ENCODE measurements at regions not wholly inside any gene's neighbourhood (a gene's known extent, or its start where the extent isn't known, plus 50 kb on each side); places are given as distances from the start of the nearest gene placed in this dataset.

DNA sequence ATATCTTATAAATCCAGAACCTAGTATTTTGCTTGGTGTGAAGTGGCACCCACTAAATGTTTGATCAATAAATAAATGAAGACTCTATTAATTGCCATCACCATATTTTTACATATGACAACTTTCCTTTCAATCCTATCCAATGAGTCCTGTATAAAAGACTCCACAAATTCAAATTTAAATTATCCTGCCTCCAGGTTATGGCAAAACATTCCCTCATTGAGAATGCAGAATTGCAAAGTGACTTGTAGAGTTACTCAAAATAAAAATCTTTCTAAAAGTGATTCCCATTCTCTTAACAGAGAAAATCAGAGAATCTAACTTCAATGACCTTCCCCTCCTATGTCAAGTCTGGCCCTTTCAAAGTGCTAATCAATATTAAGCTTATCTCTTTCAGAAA is 236.8 kb downstream of the GRB14 start:
- ChIA-PET POLR2A (no interaction called here), CTCF (interaction anchor here (0.6 to 1.1 kb wide), 3 partner anchors 10 to 45 kb away, joined by 3 read pairs; no protein-coding TSS in a partner anchor)
- BruUV-seq (replicated peaks), result no TSS peak
- Histone ChIP-seq H3K4me2 (ENCODE audit: insufficient read depth, low read length) (no peak overlapping the region), H3K36me3 (ENCODE audit: control insufficient read depth in 2 of 2, extremely low read depth in 1 of 2, insufficient read depth in 2 of 2, low read length in 2 of 2) (no peaks in the 10 kb centered on the region), H3K9ac (replicated peaks; ENCODE audit: extremely low read depth, insufficient read depth, low read length) (no peak overlapping the region), H4K20me1 (replicated peaks; ENCODE audit: control insufficient read depth, extremely low read depth, insufficient read depth, low read length) (no peaks in the 10 kb centered on the region), H3K4me1 (ENCODE audit: control insufficient read depth, extremely low read depth, insufficient read depth, low read length) (peaks cover 12% of the 10 kb centered on the region), H3K9me1 (replicated peaks; ENCODE audit: control insufficient read depth, extremely low read depth, insufficient read depth, low read length) (no peaks in the 10 kb centered on the region), H2AFZ (ENCODE audit: low read depth, low read length) (no peak overlapping the region), H3K4me3 (replicated peaks in 1 of 3; ENCODE audit: insufficient read depth in 1 of 3, low read depth in 1 of 3, low read length in 3 of 3) (no peak overlapping the region), H3K79me2 (ENCODE audit: control insufficient read depth, insufficient read depth, low read length) (no peaks in the 10 kb centered on the region), H3K27me3 (ENCODE audit: control insufficient read depth in 2 of 2, insufficient read depth in 2 of 2, low read length in 2 of 2) (peaks cover 0 to 2% of the 10 kb centered on the region in 2 experiments), H3K9me3 (replicated peaks; ENCODE audit: control insufficient read depth, insufficient read depth, low read length) (no peaks in the 10 kb centered on the region), H3K27ac (ENCODE audit: insufficient read depth, low read depth, low read length) (no peak overlapping the region)
- intact Hi-C loops (cut with micrococcal nuclease), result no loop called here
- FAIRE-seq (no peak), DNase-seq (ENCODE audit: low read depth, low spot score) (no peak)
- dilution Hi-C loops (cut with MboI; ENCODE audit: extremely low pct_ligation_motif_present, low sequenced_read_pairs), result no loop called here
- TF ChIP-seq POLR2AphosphoS5 (IDR thresholded peaks at IDR 0.05; ENCODE audit: insufficient read depth, low read depth, low read length) (no peak), CTCF (IDR thresholded peaks at IDR 0.05; ENCODE audit: extremely low read depth in 1 of 2, insufficient read depth in 1 of 2, low read depth in 1 of 2, low read length in 2 of 2) (no peak), JUN (IDR thresholded peaks at IDR 0.05; ENCODE audit: borderline replicate concordance, insufficient read depth, insufficient read length, low read depth) (no peak), MYC (IDR thresholded peaks at IDR 0.05; ENCODE audit: low read depth, low read length) (no peak), EZH2 (IDR thresholded peaks at IDR 0.05; ENCODE audit: borderline replicate concordance, low read depth, low read length, severe bottlenecking) (no peak), FOS (IDR thresholded peaks at IDR 0.05; ENCODE audit: borderline replicate concordance, insufficient read depth, low read length) (no peak), MAX (IDR thresholded peaks at IDR 0.05; ENCODE audit: insufficient read depth, insufficient read length) (no peak), POLR2A (IDR thresholded peaks at IDR 0.05; ENCODE audit: low read depth, low read length) (no peak), GATA2 (IDR thresholded peaks at IDR 0.05; ENCODE audit: insufficient read depth, insufficient read length, low read depth, low read length) (no peak)

Data from endothelial cell of umbilical vein (primary cell).